ENCODE measurements at regions not wholly inside any gene's neighbourhood (a gene's known extent, or its start where the extent isn't known, plus 50 kb on each side); places are given as distances from the start of the nearest gene placed in this dataset.

GRCh38 chr7:57344957-57345356 lies 105.0 kb upstream of the ZNF716 start:
- no peak for TF ChIP-seq CTCF (IDR thresholded peaks at IDR 0.05; ENCODE audit: low read depth, low read length, missing control alignments)
- DNase-seq (ENCODE audit: extremely low read depth, low read depth): no peak
- H3K4me3 ChIP-seq (replicated peaks; ENCODE audit: low read depth, low read length): no peak overlapping the region

DNA sequence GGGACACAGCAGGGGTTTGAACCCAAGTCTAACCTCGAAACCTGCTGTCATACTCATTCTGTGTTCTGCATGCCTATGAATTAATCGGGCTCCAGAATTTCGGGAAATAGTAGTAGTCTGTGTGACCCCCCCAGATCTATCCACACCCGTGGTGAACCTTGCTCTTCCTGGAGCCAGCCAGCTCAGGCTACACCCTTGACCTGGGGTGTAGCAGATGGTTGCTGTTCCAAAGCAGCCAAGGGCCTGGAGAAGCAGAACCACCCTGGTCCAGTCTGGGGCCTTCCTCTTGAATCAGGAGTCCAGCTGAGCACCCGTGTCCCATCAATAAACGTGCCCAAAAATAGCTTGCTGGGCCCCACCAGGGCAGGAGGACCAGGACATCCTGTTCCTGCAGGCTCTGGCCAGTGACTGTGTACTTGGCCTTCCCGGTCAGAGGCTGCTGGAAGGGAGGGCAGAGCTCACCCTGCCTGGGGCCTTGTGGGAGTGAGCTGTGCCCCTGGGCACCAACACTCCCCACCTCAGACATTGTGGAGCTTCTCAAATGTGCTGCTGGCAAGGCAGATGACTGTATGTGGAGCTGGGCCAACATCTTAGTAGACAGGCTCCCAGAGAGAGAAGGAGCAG lies 101.2 kb upstream of the ZNF716 start:
- DNase-seq (ENCODE audit: extremely low read depth, low read depth): no peak
- H3K4me3 ChIP-seq (replicated peaks; ENCODE audit: low read depth, low read length): no peak overlapping the region

DNA sequence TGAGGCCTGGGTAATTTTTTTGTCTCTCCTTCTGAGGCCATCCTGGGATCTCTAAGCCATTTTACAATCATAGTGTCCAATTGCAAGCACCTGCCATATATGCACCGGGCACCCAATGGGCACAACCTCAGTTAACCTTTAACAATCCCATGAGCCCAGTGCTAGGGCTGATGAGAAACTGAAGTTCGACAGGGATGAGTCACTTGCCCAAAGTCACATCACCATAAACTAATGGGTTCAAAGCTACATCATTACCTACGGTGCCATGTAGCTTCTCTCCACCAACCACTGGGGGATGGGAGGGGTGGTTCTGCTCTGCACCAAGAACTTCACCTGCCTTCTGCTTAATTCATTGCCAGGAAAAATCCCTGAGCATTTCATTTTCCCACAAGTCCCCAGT lies 95.8 kb upstream of the ZNF716 start:
- DNase-seq (ENCODE audit: extremely low read depth, low read depth): no peak
- no peak overlapping the region for H3K4me3 ChIP-seq (replicated peaks; ENCODE audit: low read depth, low read length)
- no peak for TF ChIP-seq CTCF (IDR thresholded peaks at IDR 0.05; ENCODE audit: low read depth, low read length, missing control alignments)

More for the DNA sequence above, 101.2 kb upstream of the ZNF716 start:
- TF ChIP-seq CTCF (IDR thresholded peaks at IDR 0.05; ENCODE audit: low read depth, low read length, missing control alignments): no peak

DNA sequence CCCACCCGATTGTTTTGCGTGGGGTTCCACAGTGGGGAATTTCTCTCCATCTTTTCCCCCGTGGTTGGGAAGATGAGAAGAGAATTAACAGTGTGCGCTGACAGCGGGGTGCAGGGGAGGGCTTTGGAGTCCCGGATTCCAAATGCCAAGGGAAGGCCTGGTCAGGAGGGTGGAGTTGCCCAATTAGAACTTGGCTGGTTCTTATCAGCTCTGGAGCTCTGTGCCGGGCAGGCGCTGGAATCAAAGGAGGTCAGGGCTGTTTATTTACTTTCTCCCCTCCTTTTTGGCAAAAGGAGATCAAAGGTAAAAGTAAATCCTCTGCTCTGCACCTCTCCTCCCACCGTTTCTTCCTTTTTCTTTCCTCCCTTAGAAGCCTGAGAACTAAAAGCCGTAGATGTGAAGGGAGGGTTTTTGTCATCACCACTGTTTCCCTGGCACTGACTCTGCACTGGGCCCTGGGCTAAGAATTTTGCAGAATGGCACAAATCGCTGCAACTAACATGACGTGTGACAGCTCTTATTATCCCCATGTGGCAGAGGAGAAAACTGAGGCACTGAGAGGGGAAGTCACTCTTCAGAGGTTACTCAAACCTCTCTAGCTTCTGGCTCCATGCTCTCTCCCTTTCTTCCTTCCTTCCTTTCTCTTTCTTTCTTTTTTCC lies 95.2 kb upstream of the ZNF716 start:
- H3K4me3 ChIP-seq (replicated peaks; ENCODE audit: low read depth, low read length): no peak overlapping the region
- TF ChIP-seq CTCF (IDR thresholded peaks at IDR 0.05; ENCODE audit: low read depth, low read length, missing control alignments): no peak
- no peak for DNase-seq (ENCODE audit: extremely low read depth, low read depth)

GRCh38 chr7:57361406-57361805 lies 88.6 kb upstream of the ZNF716 start:
- H3K4me3 ChIP-seq (replicated peaks; ENCODE audit: low read depth, low read length): no peak overlapping the region
- TF ChIP-seq CTCF (IDR thresholded peaks at IDR 0.05; ENCODE audit: low read depth, low read length, missing control alignments): no peak
- no peak for DNase-seq (ENCODE audit: extremely low read depth, low read depth)

DNA sequence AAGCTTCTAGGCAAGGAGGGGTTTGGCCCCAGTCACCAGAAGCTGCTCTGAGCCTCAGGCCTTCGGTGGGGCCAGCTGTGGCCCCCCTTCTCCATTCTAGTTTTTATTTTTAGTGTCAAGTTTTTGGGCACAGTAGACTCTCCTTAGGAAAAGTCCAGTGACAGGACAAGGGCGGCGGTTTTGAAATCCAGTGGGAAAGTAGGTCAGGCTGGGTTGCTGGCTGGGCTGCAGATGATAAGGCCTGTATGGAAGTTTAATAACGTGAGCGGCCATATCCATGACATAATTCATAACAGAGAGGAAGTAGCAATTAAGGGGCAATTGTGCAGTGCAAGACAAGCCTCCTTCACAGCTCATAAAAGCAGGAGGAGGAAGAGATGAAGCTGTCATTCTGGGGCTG lies 87.1 kb upstream of the ZNF716 start:
- TF ChIP-seq CTCF (IDR thresholded peaks at IDR 0.05; ENCODE audit: low read depth, low read length, missing control alignments): no peak
- no peak for DNase-seq (ENCODE audit: extremely low read depth, low read depth)

More for the DNA sequence above, 87.1 kb upstream of the ZNF716 start:
- H3K4me3 ChIP-seq (replicated peaks; ENCODE audit: low read depth, low read length): no peak overlapping the region
